IMR-90 (cell line): ENCODE measurements at regions not wholly inside any gene's neighbourhood (a gene's known extent, or its start where the extent isn't known, plus 50 kb on each side); places are given as distances from the start of the nearest gene placed in this dataset.

Experiments
- ATAC-seq: fragments of 200-7000 bp; cut with Tn5 transposase; 2 replicates; pipeline ENCODE4 v1.9.1; 2020; ENCODE audit warnings: low read depth, mild to moderate bottlenecking, moderate library complexity
- BruUV-seq: library from RNA; stranded (reverse); fragments of 400-500 nt; replicated peaks from 2 replicates; lab custom pipeline; 2021; lab: Mats Ljungman, UMichigan
- CTCF ChIA-PET: fragments of 300-600 bp; formaldehyde crosslinking; extraction: SDS; loops from one replicate; lab custom pipeline; 2021; ENCODE audit warnings: antibody characterized with exemption; lab: Yijun Ruan, JAX
- POLR2A ChIA-PET: fragments of 300-600 bp; sonication (Branson Sonifier 250); formaldehyde crosslinking; loops from one replicate; lab custom pipeline; 2022; ENCODE audit warnings: antibody characterized with exemption; ENCODE audit not compliant: unreplicated experiment; lab: Charles Lee
- DNase-seq: peaks from one replicate; pipeline ENCODE4 v3.0.0; 2013
- H2AFZ ChIP-seq: replicated peaks from 2 replicates; pipeline ENCODE3; 2013; ENCODE audit warnings: low read length, mild to moderate bottlenecking; ENCODE audit not compliant: poor library complexity
- H2AK5ac ChIP-seq: 2 replicates; pipeline ENCODE4 v1.6.1; 2013; ENCODE audit warnings: low read depth, low read length, inconsistent platforms
- H2AK9ac ChIP-seq: replicated peaks from 2 replicates; pipeline ENCODE3; 2013; ENCODE audit warnings: mild to moderate bottlenecking, low read depth, low read length, moderate library complexity; ENCODE audit not compliant: poor library complexity
- H2BK120ac ChIP-seq: 2 replicates; pipeline ENCODE4 v1.6.1; 2013; ENCODE audit warnings: low read depth, low read length, inconsistent platforms
- H2BK15ac ChIP-seq: 3 replicates; pipeline ENCODE4 v1.6.1; 2013; ENCODE audit warnings: low read depth, low read length, inconsistent platforms
- H2BK20ac ChIP-seq: 2 replicates; pipeline ENCODE4 v1.6.1; 2013; ENCODE audit warnings: low read depth, mild to moderate bottlenecking, inconsistent platforms, low read length, moderate library complexity
- H2BK5ac ChIP-seq: 2 replicates; pipeline ENCODE4 v1.6.1; 2013; ENCODE audit warnings: mild to moderate bottlenecking, low read depth, low read length, inconsistent platforms; ENCODE audit not compliant: poor library complexity, severe bottlenecking
- H3K14ac ChIP-seq: replicated peaks from 2 replicates; pipeline ENCODE4 v1.6.1; 2013; ENCODE audit warnings: low read depth, low read length, inconsistent platforms
- H3K18ac ChIP-seq: 2 replicates; pipeline ENCODE4 v1.6.1; 2013; ENCODE audit warnings: low read depth, low read length, control low read depth
- H3K23ac ChIP-seq: 2 replicates; pipeline ENCODE4 v1.6.1; 2013; ENCODE audit warnings: low read depth, low read length, inconsistent platforms
- H3K27ac ChIP-seq: 2 replicates; pipeline ENCODE4 v1.5.1; 2013; ENCODE audit warnings: mild to moderate bottlenecking, control low read depth, low read length; ENCODE audit not compliant: insufficient read depth
- H3K27me3 ChIP-seq: 2 replicates; pipeline ENCODE4 v1.6.1; 2013; ENCODE audit warnings: low read length; ENCODE audit not compliant: control insufficient read depth, insufficient read depth
- H3K36me3 ChIP-seq: 2 replicates; pipeline ENCODE4 v1.6.1; 2013; ENCODE audit warnings: low read length, mixed read lengths; ENCODE audit not compliant: control insufficient read depth, insufficient read depth
- H3K4ac ChIP-seq: 2 replicates; pipeline ENCODE4 v1.6.1; 2013; ENCODE audit warnings: low read depth, low read length, inconsistent platforms
- H3K4me1 ChIP-seq: 2 replicates; pipeline ENCODE4 v1.6.1; 2013; ENCODE audit warnings: low read length, mixed read lengths; ENCODE audit not compliant: control insufficient read depth, insufficient read depth
- H3K4me2 ChIP-seq: 2 replicates; pipeline ENCODE4 v1.6.1; 2013; ENCODE audit warnings: low read depth, mild to moderate bottlenecking, control low read depth, low read length, moderate library complexity
- H3K4me3 ChIP-seq: 2 replicates; pipeline ENCODE4 v1.5.1; 2013; ENCODE audit warnings: low read depth, mild to moderate bottlenecking, control low read depth, low read length, moderate library complexity; ENCODE audit not compliant: insufficient read depth
- H3K56ac ChIP-seq: 2 replicates; pipeline ENCODE4 v1.6.1; 2013; ENCODE audit warnings: low read length, inconsistent platforms; ENCODE audit not compliant: insufficient read depth; ENCODE audit errors: extremely low read depth
- H3K79me1 ChIP-seq, 2 experiments: 2 replicates each; pipeline ENCODE4 v1.6.1; 2013; ENCODE audit warnings: low read length in 2 of 2, inconsistent platforms in 1 of 2, low read depth in 1 of 2
- H3K9ac ChIP-seq: 2 replicates; pipeline ENCODE4 v1.6.1; 2013; ENCODE audit warnings: low read depth, low read length, control low read depth
- H3K9me1 ChIP-seq: 2 replicates; pipeline ENCODE4 v1.6.1; 2013; ENCODE audit warnings: low read length, inconsistent platforms; ENCODE audit not compliant: insufficient read depth
- H3K9me3 ChIP-seq: 2 replicates; pipeline ENCODE4 v1.6.1; 2013; ENCODE audit warnings: low read length; ENCODE audit not compliant: control insufficient read depth, insufficient read depth
- H4K20me1 ChIP-seq: 2 replicates; pipeline ENCODE4 v1.6.1; 2013; ENCODE audit warnings: low read length, inconsistent platforms; ENCODE audit not compliant: insufficient read depth
- H4K5ac ChIP-seq: 2 replicates; pipeline ENCODE4 v1.6.1; 2013; ENCODE audit warnings: mild to moderate bottlenecking, low read depth, low read length, control low read depth
- H4K8ac ChIP-seq, 2 experiments: 2 replicates each; pipeline ENCODE4 v1.6.1; 2013; ENCODE audit warnings: low read depth in 2 of 2, low read length in 2 of 2, control low read depth in 1 of 2, inconsistent platforms in 1 of 2
- H4K91ac ChIP-seq: 2 replicates; pipeline ENCODE4 v1.6.1; 2013; ENCODE audit warnings: low read depth, low read length, inconsistent platforms; ENCODE audit not compliant: insufficient read depth
- CEBPB ChIP-seq: IDR thresholded peaks from 2 replicates; pipeline ENCODE4 v1.6.1; 2012; ENCODE audit warnings: low read depth, low read length, improper control_type of control experiment
- ELK1 ChIP-seq: fragments of 150-350 bp; IDR thresholded peaks from 2 replicates; pipeline ENCODE4 v1.6.1; 2016; ENCODE audit warnings: low read depth, mild to moderate bottlenecking, low read length, moderate library complexity, borderline replicate concordance
- WGBS, 2 experiments: methylation state at CpG; one replicate each; pipeline versions ENCODE4 v1.1.5 to v1.1.7; 2013; ENCODE audit warnings: missing lambda C conversion rate in 2 of 2; ENCODE audit not compliant: insufficient read length in 1 of 2; ENCODE audit errors: extremely low coverage in 2 of 2; 5-methylcytosine and 5-hydroxymethylcytosine counted together
- dilution Hi-C: fragments of 300-500 bp; cut with HindIII; formaldehyde crosslinking; loops from one replicate; pipeline ENCODE4 v1.14.3; 2018; ENCODE audit warnings: low sequenced_read_pairs; ENCODE audit not compliant: unreplicated experiment
- in situ Hi-C: fragments of 300-500 bp; cut with MboI; formaldehyde crosslinking; loops from 3 replicates; pipeline ENCODE4 v1.14.3; 2019; ENCODE audit warnings: low sequenced_read_pairs, inconsistent platforms, mixed read lengths
- intact Hi-C: fragments of 100-400 bp; cut with micrococcal nuclease; formaldehyde crosslinking; loops from 2 replicates; pipeline ENCODE4 v1.10.0; 2022

- DNase-seq (no peak), ATAC-seq (no peak)
- no peak overlapping the region for H2BK20ac ChIP-seq
- H4K91ac ChIP-seq, result no peak overlapping the region
- H3K9me1 ChIP-seq, result no peaks in the 10 kb centered on the region
- H2BK15ac ChIP-seq, result no peak overlapping the region
- no peak overlapping the region for H2BK5ac ChIP-seq
- ChIA-PET CTCF (no interaction called here), POLR2A (no interaction called here)
- H2AK9ac ChIP-seq, result no peak overlapping the region
- no peaks in the 10 kb centered on the region for H3K36me3 ChIP-seq
- no peak overlapping the region for H3K27ac ChIP-seq
- H3K27me3 ChIP-seq, result peaks cover 2% of the 10 kb centered on the region; the same call in 1 of the 2 replicates
- TF ChIP-seq ELK1, result no peak
- peak; percentile 42 for TF ChIP-seq CEBPB
- H3K14ac ChIP-seq, result no peak overlapping the region
- H4K5ac ChIP-seq, result no peak overlapping the region
- in situ Hi-C loops, result no loop called here
- H3K4me2 ChIP-seq, result no peak overlapping the region
- H3K4ac ChIP-seq, result no peak overlapping the region
- no peaks in the 10 kb centered on the region for H4K20me1 ChIP-seq
- 60% methylated on average over 1 of the region's 3 CpGs; no CpG with 5 or more reads in 1 of the 2 experiments for WGBS, 2 experiments
- dilution Hi-C loops, result no loop called here
- no peak overlapping the region for H2AFZ ChIP-seq
- no peaks in the 10 kb centered on the region for H3K79me1 ChIP-seq
- H3K18ac ChIP-seq, result no peak overlapping the region
- H3K23ac ChIP-seq, result no peak overlapping the region
- H3K9me3 ChIP-seq, result no peaks in the 10 kb centered on the region
- H2AK5ac ChIP-seq, result no peak overlapping the region
- no peak overlapping the region for H3K4me3 ChIP-seq
- H3K4me1 ChIP-seq, result no peaks in the 10 kb centered on the region
- no peak overlapping the region for H3K9ac ChIP-seq
- BruUV-seq, result no TSS peak
- intact Hi-C loops, result no loop called here
- no peak overlapping the region for H2BK120ac ChIP-seq
- H4K8ac ChIP-seq, result no peak overlapping the region
- no peak overlapping the region for H3K56ac ChIP-seq
Observed at GRCh38 chr6:82118150-82118562, 129.4 kb downstream of the IBTK start.
